GM12878 (cell line): ENCODE measurements at regions not wholly inside any gene's neighbourhood (a gene's known extent, or its start where the extent isn't known, plus 50 kb on each side); places are given as distances from the start of the nearest gene placed in this dataset.

Experiments
- ATAC-seq: fragments of 200-7000 bp; cut with Tn5 transposase; 3 replicates; pipeline ENCODE4 v1.9.1; 2020; ENCODE audit warnings: mild to moderate bottlenecking, moderate library complexity
- BruUV-seq: library from RNA; stranded (reverse); fragments of 400-500 nt; replicated peaks from 2 replicates; lab custom pipeline; 2021; lab: Mats Ljungman, UMichigan
- CTCF ChIA-PET: fragments of 300-600 bp; sonication (Branson Sonifier 250); formaldehyde crosslinking; extraction: SDS; loops from one replicate; lab custom pipeline; 2021; ENCODE audit warnings: inconsistent platforms; lab: Yijun Ruan, JAX
- POLR2A ChIA-PET: fragments of 350-600 bp; formaldehyde crosslinking; extraction: SDS; loops from one replicate; lab custom pipeline; 2021; ENCODE audit warnings: inconsistent platforms; lab: Charles Lee
- RAD21 ChIA-PET: fragments of 300-600 bp; sonication (Branson Sonifier 250); formaldehyde crosslinking; loops from one replicate; lab custom pipeline; 2023; ENCODE audit warnings: antibody characterized with exemption; ENCODE audit not compliant: unreplicated experiment; lab: Charles Lee
- SMC1A ChIA-PET: fragments of 300-600 bp; sonication (Branson Sonifier 250); formaldehyde crosslinking; loops from one replicate; lab custom pipeline; 2023; ENCODE audit not compliant: unreplicated experiment, uncharacterized antibody; lab: Charles Lee
- DNase-seq: peaks from one replicate; pipeline ENCODE4 v3.0.0-alpha.2; 2011; ENCODE audit warnings: low read depth, low spot score
- FAIRE-seq: peaks from 3 replicates; lab custom pipeline; 2011; peaks lifted over from hg19 to GRCh38; lab: Jason Lieb, UNC
- H2AFZ ChIP-seq: 2 replicates; pipeline ENCODE4 v1.6.0; 2011; ENCODE audit warnings: low read depth, low read length, control low read depth; ENCODE audit not compliant: control insufficient read depth
- H3K27ac ChIP-seq: 2 replicates; pipeline ENCODE4 v1.5.1; 2011; ENCODE audit warnings: control low read depth; ENCODE audit not compliant: control insufficient read depth, insufficient read depth
- H3K27me3 ChIP-seq, 2 experiments: replicated peaks in 1 of 2; 2 replicates each; pipeline versions ENCODE4 v1.6.0 to v1.6.1; 2011; ENCODE audit warnings: low read length in 1 of 2; ENCODE audit not compliant: control insufficient read depth in 2 of 2, insufficient read depth in 2 of 2
- H3K36me3 ChIP-seq, 2 experiments: 2 replicates each; pipeline ENCODE4 v1.5.1; 2011; ENCODE audit warnings: low read length in 1 of 2; ENCODE audit not compliant: control insufficient read depth in 2 of 2, insufficient read depth in 2 of 2
- H3K4me1 ChIP-seq: 2 replicates; pipeline ENCODE4 v1.6.1; 2011; ENCODE audit warnings: mild to moderate bottlenecking, low read length, moderate library complexity, mixed read lengths; ENCODE audit not compliant: control insufficient read depth, insufficient read depth
- H3K4me2 ChIP-seq: 2 replicates; pipeline ENCODE4 v1.6.0; 2011; ENCODE audit warnings: control low read depth; ENCODE audit not compliant: control insufficient read depth, insufficient read depth
- H3K4me3 ChIP-seq: fragments of 200-600 bp; sonication (generic); 2 replicates; pipeline ENCODE4 v1.5.1; 2016
- H3K79me2 ChIP-seq: 2 replicates; pipeline ENCODE4 v1.6.0; 2011; ENCODE audit warnings: low read length; ENCODE audit not compliant: control insufficient read depth, insufficient read depth
- H3K9ac ChIP-seq: 2 replicates; pipeline ENCODE4 v1.8.0; 2011; ENCODE audit warnings: low read length, control low read depth, mixed read lengths; ENCODE audit not compliant: control insufficient read depth, insufficient read depth
- H3K9me3 ChIP-seq: replicated peaks from 3 replicates; pipeline ENCODE4 v1.5.1; 2011; ENCODE audit warnings: mild to moderate bottlenecking, low read length; ENCODE audit not compliant: control insufficient read depth, insufficient read depth
- H4K20me1 ChIP-seq: 2 replicates; pipeline ENCODE4 v1.6.0; 2011; ENCODE audit not compliant: control insufficient read depth, insufficient read depth
- BMI1 ChIP-seq: fragments of 450-650 bp; IDR thresholded peaks from 2 replicates; pipeline ENCODE4 v1.6.1; 2016; ENCODE audit warnings: mild to moderate bottlenecking, moderate library complexity, borderline replicate concordance
- EED ChIP-seq: sonication (generic); IDR thresholded peaks from 2 replicates; pipeline ENCODE4 v1.6.1; 2016; ENCODE audit warnings: antibody characterized with exemption, low read depth
- ETV6 ChIP-seq, 2 experiments: fragments of 450-650 bp in 1 of 2; IDR thresholded peaks in 1 of 2; conservative IDR thresholded peaks in 1 of 2; 2 replicates each; pipeline ENCODE4 v1.6.1; 2014; ENCODE audit warnings: antibody characterized with exemption in 1 of 2, borderline replicate concordance in 1 of 2, low read depth in 1 of 2, mild to moderate bottlenecking in 1 of 2, moderate library complexity in 1 of 2
- FOXM1 ChIP-seq: IDR thresholded peaks from 2 replicates; pipeline ENCODE4 v1.6.1; 2012; ENCODE audit warnings: low read depth, mild to moderate bottlenecking, inconsistent platforms, low read length, moderate library complexity
- IKZF2 ChIP-seq, 2 experiments: fragments of 450-650 bp; IDR thresholded peaks; 2 replicates each; pipeline ENCODE4 v1.6.1; 2017; ENCODE audit warnings: mild to moderate bottlenecking in 2 of 2, moderate library complexity in 2 of 2
- KAT2A ChIP-seq: conservative IDR thresholded peaks from 2 replicates; pipeline ENCODE4 v1.6.1; 2011; ENCODE audit warnings: low read depth, low read length; ENCODE audit not compliant: control insufficient read depth
- MEF2B ChIP-seq: fragments of 450-650 bp; IDR thresholded peaks from 2 replicates; pipeline ENCODE4 v1.6.1; 2018; ENCODE audit warnings: mild to moderate bottlenecking, moderate library complexity; ENCODE audit not compliant: partially characterized antibody, poor library complexity, severe bottlenecking
- MYB ChIP-seq: fragments of 150-350 bp; IDR thresholded peaks from 2 replicates; pipeline ENCODE4 v1.6.1; 2014; ENCODE audit warnings: mild to moderate bottlenecking, low read depth, low read length, borderline replicate concordance
- MYC ChIP-seq: IDR thresholded peaks from 2 replicates; pipeline ENCODE4 v1.6.1; 2011; ENCODE audit warnings: mild to moderate bottlenecking, low read length, moderate library complexity, inconsistent platforms; ENCODE audit not compliant: insufficient read depth, insufficient replicate concordance, insufficient read length, severe bottlenecking
- NFYA ChIP-seq: IDR thresholded peaks from 2 replicates; pipeline ENCODE4 v1.6.1; 2011; ENCODE audit warnings: low read depth, mild to moderate bottlenecking, low read length, improper control_type of control experiment, borderline replicate concordance
- NRF1 ChIP-seq: conservative IDR thresholded peaks from 2 replicates; pipeline ENCODE4 v1.6.1; 2011; ENCODE audit warnings: mild to moderate bottlenecking, low read depth, low read length, improper control_type of control experiment
- PML ChIP-seq: IDR thresholded peaks from 2 replicates; pipeline ENCODE4 v1.6.1; 2012; ENCODE audit warnings: low read length, inconsistent platforms
- SMAD5 ChIP-seq: IDR thresholded peaks from 2 replicates; pipeline ENCODE4 v1.6.1; 2016; ENCODE audit warnings: antibody characterized with exemption, low read depth
- TCF3 ChIP-seq: IDR thresholded peaks from 2 replicates; pipeline ENCODE4 v1.6.1; 2012; ENCODE audit warnings: low read depth, mild to moderate bottlenecking, low read length, borderline replicate concordance; ENCODE audit not compliant: insufficient read depth
- ZNF622 ChIP-seq: fragments of 450-650 bp; IDR thresholded peaks from 2 replicates; pipeline ENCODE4 v1.6.1; 2017; ENCODE audit warnings: mild to moderate bottlenecking, inconsistent platforms
- WGBS: methylation state at CpG from one replicate; pipeline ENCODE4 v1.1.6; 2016; ENCODE audit warnings: low lambda C conversion rate; ENCODE audit not compliant: insufficient replicate concordance, insufficient coverage; ENCODE audit errors: missing lambda C conversion rate; 5-methylcytosine and 5-hydroxymethylcytosine counted together
- in situ Hi-C: fragments of 300-500 bp; cut with MboI; formaldehyde crosslinking; loops from 9 replicates; pipeline ENCODE4 v1.14.3; 2018; ENCODE audit warnings: mixed read lengths
- intact Hi-C: fragments of 100-400 bp; cut with micrococcal nuclease; formaldehyde crosslinking; loops from one replicate; pipeline ENCODE4 v1.14.2; 2022; ENCODE audit not compliant: unreplicated experiment
- TF ChIP-seq, protein P1 (sequence below): IDR thresholded peaks from 2 replicates; pipeline ENCODE4 v1.6.1; 2011; ENCODE audit warnings: borderline replicate concordance, low read depth, mild to moderate bottlenecking, moderate library complexity, low read length; ENCODE audit not compliant: insufficient read depth, poor library complexity, severe bottlenecking
- TF ChIP-seq, protein P2 (sequence below): fragments of 450-650 bp; formaldehyde crosslinking; IDR thresholded peaks from 2 replicates; pipeline ENCODE4 v1.4.0; 2022; ENCODE audit warnings: mild to moderate bottlenecking, moderate library complexity
- TF ChIP-seq, protein P3 (sequence below): IDR thresholded peaks from 2 replicates; pipeline ENCODE4 v1.6.1; 2012; ENCODE audit warnings: low read depth, low read length, improper control_type of control experiment

DNA sequence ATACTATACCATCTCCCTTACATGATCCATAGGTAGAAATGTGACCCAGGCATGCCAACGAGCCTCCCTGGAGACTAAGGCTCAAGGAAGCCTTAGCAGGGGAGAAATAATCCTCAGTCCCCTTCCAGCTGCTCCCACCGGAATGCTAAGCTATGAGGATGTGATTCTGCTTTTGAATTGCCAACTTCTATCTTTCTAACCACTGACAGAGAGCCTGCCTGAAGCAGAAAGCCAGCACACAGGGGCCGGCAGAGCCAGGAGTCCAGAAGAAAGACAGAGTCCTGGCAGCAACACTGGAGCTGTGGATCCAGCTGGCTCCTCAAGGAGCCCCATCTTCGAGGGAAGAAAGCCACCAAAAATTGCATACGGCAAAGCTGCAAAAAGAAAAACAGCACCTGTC is 579.6 kb upstream of the CDH5 start:
- intact Hi-C loops, result no loop called here

More for the DNA sequence above, 579.6 kb upstream of the CDH5 start:
- Histone ChIP-seq H3K27ac (no peak overlapping the region), H3K4me1 (no peaks in the 10 kb centered on the region), H3K9me3 (no peaks in the 10 kb centered on the region), H3K36me3 (no peaks in the 10 kb centered on the region), H3K4me3 (no peak overlapping the region), H3K4me2 (no peak overlapping the region), H3K27me3 (no peaks in the 10 kb centered on the region), H3K9ac (no peak overlapping the region), H2AFZ (no peak overlapping the region), H4K20me1 (no peaks in the 10 kb centered on the region), H3K79me2 (no peaks in the 10 kb centered on the region)
- CTCF ChIA-PET, result no interaction called here
- FAIRE-seq (no peak), ATAC-seq (no peak), DNase-seq (no peak)
- POLR2A ChIA-PET, result no interaction called here
- in situ Hi-C loops, result no loop called here
- no TSS peak for BruUV-seq
- TF ChIP-seq NFYA, result no peak
- no peak for TF ChIP-seq EED
- no peak for TF ChIP-seq ZNF622
- TF ChIP-seq TCF3, result no peak
- TF ChIP-seq PML, result no peak
- no peak for TF ChIP-seq FOXM1
- TF ChIP-seq NRF1, result no peak
- no peak for TF ChIP-seq MYC
- TF ChIP-seq BMI1, result no peak
- TF ChIP-seq KAT2A, result no peak
- TF ChIP-seq MEF2B, result no peak
- TF ChIP-seq, protein P1, sequence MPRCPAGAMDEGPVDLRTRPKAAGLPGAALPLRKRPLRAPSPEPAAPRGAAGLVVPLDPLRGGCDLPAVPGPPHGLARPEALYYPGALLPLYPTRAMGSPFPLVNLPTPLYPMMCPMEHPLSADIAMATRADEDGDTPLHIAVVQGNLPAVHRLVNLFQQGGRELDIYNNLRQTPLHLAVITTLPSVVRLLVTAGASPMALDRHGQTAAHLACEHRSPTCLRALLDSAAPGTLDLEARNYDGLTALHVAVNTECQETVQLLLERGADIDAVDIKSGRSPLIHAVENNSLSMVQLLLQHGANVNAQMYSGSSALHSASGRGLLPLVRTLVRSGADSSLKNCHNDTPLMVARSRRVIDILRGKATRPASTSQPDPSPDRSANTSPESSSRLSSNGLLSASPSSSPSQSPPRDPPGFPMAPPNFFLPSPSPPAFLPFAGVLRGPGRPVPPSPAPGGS, result no peak
- TF ChIP-seq SMAD5, result no peak
- no peak for TF ChIP-seq MYB
- TF ChIP-seq, protein P2, sequence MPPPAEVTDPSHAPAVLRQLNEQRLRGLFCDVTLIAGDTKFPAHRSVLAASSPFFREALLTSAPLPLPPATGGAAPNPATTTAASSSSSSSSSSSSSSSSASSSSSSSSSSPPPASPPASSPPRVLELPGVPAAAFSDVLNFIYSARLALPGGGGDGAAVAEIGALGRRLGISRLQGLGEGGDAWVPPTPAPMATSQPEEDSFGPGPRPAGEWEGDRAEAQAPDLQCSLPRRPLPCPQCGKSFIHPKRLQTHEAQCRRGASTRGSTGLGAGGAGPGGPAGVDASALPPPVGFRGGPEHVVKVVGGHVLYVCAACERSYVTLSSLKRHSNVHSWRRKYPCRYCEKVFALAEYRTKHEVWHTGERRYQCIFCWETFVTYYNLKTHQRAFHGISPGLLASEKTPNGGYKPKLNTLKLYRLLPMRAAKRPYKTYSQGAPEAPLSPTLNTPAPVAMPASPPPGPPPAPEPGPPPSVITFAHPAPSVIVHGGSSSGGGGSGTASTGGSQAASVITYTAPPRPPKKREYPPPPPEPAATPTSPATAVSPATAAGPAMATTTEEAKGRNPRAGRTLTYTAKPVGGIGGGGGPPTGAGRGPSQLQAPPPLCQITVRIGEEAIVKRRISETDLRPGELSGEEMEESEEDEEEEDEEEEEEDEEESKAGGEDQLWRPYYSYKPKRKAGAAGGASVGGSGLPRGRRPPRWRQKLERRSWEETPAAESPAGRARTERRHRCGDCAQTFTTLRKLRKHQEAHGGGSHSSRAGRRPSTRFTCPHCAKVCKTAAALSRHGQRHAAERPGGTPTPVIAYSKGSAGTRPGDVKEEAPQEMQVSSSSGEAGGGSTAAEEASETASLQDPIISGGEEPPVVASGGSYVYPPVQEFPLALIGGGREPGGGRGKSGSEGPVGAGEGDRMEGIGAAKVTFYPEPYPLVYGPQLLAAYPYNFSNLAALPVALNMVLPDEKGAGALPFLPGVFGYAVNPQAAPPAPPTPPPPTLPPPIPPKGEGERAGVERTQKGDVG (CRISPR knock-in tag), result no peak
- TF ChIP-seq, protein P3, sequence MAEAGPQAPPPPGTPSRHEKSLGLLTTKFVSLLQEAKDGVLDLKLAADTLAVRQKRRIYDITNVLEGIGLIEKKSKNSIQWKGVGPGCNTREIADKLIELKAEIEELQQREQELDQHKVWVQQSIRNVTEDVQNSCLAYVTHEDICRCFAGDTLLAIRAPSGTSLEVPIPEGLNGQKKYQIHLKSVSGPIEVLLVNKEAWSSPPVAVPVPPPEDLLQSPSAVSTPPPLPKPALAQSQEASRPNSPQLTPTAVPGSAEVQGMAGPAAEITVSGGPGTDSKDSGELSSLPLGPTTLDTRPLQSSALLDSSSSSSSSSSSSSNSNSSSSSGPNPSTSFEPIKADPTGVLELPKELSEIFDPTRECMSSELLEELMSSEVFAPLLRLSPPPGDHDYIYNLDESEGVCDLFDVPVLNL, result no peak
- no peak for TF ChIP-seq ETV6 (conservative IDR thresholded peaks at IDR 0.05 in 1 of 2, IDR thresholded peaks at IDR 0.05 in 1 of 2; ENCODE audit: borderline replicate concordance in 1 of 2, low read depth in 1 of 2)
- TF ChIP-seq IKZF2 (IDR thresholded peaks at IDR 0.05), result no peak
- RAD21 ChIA-PET, result no interaction called here
- SMC1A ChIA-PET, result no interaction called here
- 27% methylated on average over 4 of the region's 5 CpGs for WGBS
